HCT116 (cell line): ENCODE measurements at regions not wholly inside any gene's neighbourhood (a gene's known extent, or its start where the extent isn't known, plus 50 kb on each side); places are given as distances from the start of the nearest gene placed in this dataset.

ENCODE experiments used
- ATAC-seq: fragments of 200-7000 bp; cut with Tn5 transposase; 2 replicates; pipeline ENCODE4 v1.9.1; 2020; ENCODE audit warnings: mild to moderate bottlenecking, moderate library complexity
- BruUV-seq: library from RNA; stranded (reverse); fragments of 400-500 nt; replicated peaks from 2 replicates; lab custom pipeline; 2021; lab: Mats Ljungman, UMichigan
- CTCF ChIA-PET: fragments of 300-600 bp; sonication (Branson Sonifier 250); formaldehyde crosslinking; loops from one replicate; lab custom pipeline; 2021; ENCODE audit warnings: antibody characterized with exemption; lab: Charles Lee
- POLR2A ChIA-PET: fragments of 300-600, 350-600 bp; sonication (Branson Sonifier 250); formaldehyde crosslinking; loops from one replicate; lab custom pipeline; 2021; ENCODE audit warnings: antibody characterized with exemption; lab: Charles Lee
- RAD21 ChIA-PET, 2 experiments: fragments of 300-600 bp; sonication (Branson Sonifier 250); formaldehyde crosslinking; loops; one replicate each; lab custom pipeline; 2023; ENCODE audit warnings: low total read pairs in 2 of 2; ENCODE audit not compliant: uncharacterized antibody in 2 of 2, unreplicated experiment in 2 of 2, low non-redundant PET in 1 of 2; lab: Charles Lee
- DNase-seq: peaks from one replicate; pipeline ENCODE4 v3.0.0-alpha.2; 2010; ENCODE audit warnings: low read depth, low spot score
- H2AFZ ChIP-seq: fragments of 200-600 bp; shearing (Covaris generic), sonication (generic); 2 replicates; pipeline ENCODE4 v1.6.1; 2017; ENCODE audit warnings: low read depth, mixed run types, mixed read lengths, antibody characterized with exemption, low read length; ENCODE audit not compliant: poor library complexity, severe bottlenecking
- H3K27ac ChIP-seq: 2 replicates; pipeline ENCODE4 v1.5.1; 2012; ENCODE audit warnings: low read depth, low read length
- H3K27me3 ChIP-seq: fragments of 200-600 bp; sonication (generic); 2 replicates; pipeline ENCODE4 v1.6.1; 2016; ENCODE audit warnings: mixed run types, low read length, mixed read lengths; ENCODE audit not compliant: insufficient read depth
- H3K36me3 ChIP-seq, 2 experiments: fragments of 200-500 bp in 1 of 2; fragments of 200-600 bp in 1 of 2; sonication (Bioruptor generic) in 1 of 2; sonication (generic) in 1 of 2; 2 replicates each; pipeline versions ENCODE4 v1.5.1 to v1.6.1; 2014 to 2016; ENCODE audit warnings: low read length in 2 of 2, inconsistent platforms in 1 of 2, mixed read lengths in 1 of 2, mixed run types in 1 of 2; ENCODE audit not compliant: insufficient read depth in 2 of 2, control insufficient read depth in 1 of 2
- H3K4me1 ChIP-seq, 2 experiments: fragments of 200-600 bp in 1 of 2; sonication (generic) in 1 of 2; 2 replicates each; pipeline versions ENCODE4 v1.5.1 to v1.6.1; 2012 to 2017; ENCODE audit warnings: low read length in 2 of 2, inconsistent platforms in 1 of 2, mild to moderate bottlenecking in 1 of 2, mixed read lengths in 1 of 2, mixed run types in 1 of 2, moderate library complexity in 1 of 2; ENCODE audit not compliant: insufficient read depth in 2 of 2, control insufficient read depth in 1 of 2
- H3K4me2 ChIP-seq: fragments of 200-600 bp; sonication (generic); 2 replicates; pipeline ENCODE4 v1.6.1; 2017; ENCODE audit warnings: mixed run types, low read length, mixed read lengths
- H3K4me3 ChIP-seq, 2 experiments: fragments of 200-600 bp in 1 of 2; sonication (generic) in 1 of 2; replicated peaks in 1 of 2; 2 replicates each; pipeline ENCODE4 v1.5.1; 2011 to 2016; ENCODE audit warnings: low read length in 2 of 2, control low read depth in 1 of 2, low read depth in 1 of 2, mild to moderate bottlenecking in 1 of 2, mixed read lengths in 1 of 2, mixed run types in 1 of 2
- H3K79me2 ChIP-seq: fragments of 200-600 bp; sonication (generic); 2 replicates; pipeline ENCODE4 v1.6.1; 2017; ENCODE audit warnings: mild to moderate bottlenecking, mixed run types, low read length, moderate library complexity, mixed read lengths; ENCODE audit not compliant: insufficient read depth
- H3K9ac ChIP-seq: fragments of 200-600 bp; sonication (generic); 2 replicates; pipeline ENCODE4 v1.6.1; 2016; ENCODE audit warnings: low read length, mixed read lengths
- H3K9me2 ChIP-seq: fragments of 200-600 bp; sonication (generic), shearing (Covaris generic); 2 replicates; pipeline ENCODE4 v1.6.1; 2017; ENCODE audit warnings: mixed run types, mild to moderate bottlenecking, moderate library complexity; ENCODE audit not compliant: insufficient read depth
- H3K9me3 ChIP-seq, 2 experiments: fragments of 200-500 bp in 1 of 2; fragments of 200-600 bp in 1 of 2; sonication (Bioruptor generic) in 1 of 2; sonication (generic) in 1 of 2; 2 replicates each; pipeline ENCODE4 v1.6.1; 2014 to 2017; ENCODE audit warnings: low read length in 2 of 2, mixed read lengths in 2 of 2, inconsistent platforms in 1 of 2, low read depth in 1 of 2, mild to moderate bottlenecking in 1 of 2, mixed run types in 1 of 2, moderate library complexity in 1 of 2; ENCODE audit not compliant: control insufficient read depth in 1 of 2, insufficient read depth in 1 of 2
- H4K20me1 ChIP-seq: fragments of 200-600 bp; sonication (generic), shearing (Covaris generic); 2 replicates; pipeline ENCODE4 v1.6.1; 2017; ENCODE audit warnings: mixed run types, mild to moderate bottlenecking, moderate library complexity; ENCODE audit not compliant: insufficient read depth
- CEBPB ChIP-seq: IDR thresholded peaks from 2 replicates; pipeline ENCODE4 v1.6.1; 2012; ENCODE audit warnings: low read depth
- ELF1 ChIP-seq: IDR thresholded peaks from 2 replicates; pipeline ENCODE4 v1.6.1; 2012; ENCODE audit warnings: low read depth, borderline replicate concordance
- EZH2phosphoT487 ChIP-seq: fragments of 200-600 bp; IDR thresholded peaks from 2 replicates; pipeline ENCODE4 v1.6.1; 2018; ENCODE audit warnings: antibody characterized with exemption, borderline replicate concordance
- FOSL1 ChIP-seq: IDR thresholded peaks from 2 replicates; pipeline ENCODE4 v1.6.1; 2012; ENCODE audit warnings: low read depth
- JUND ChIP-seq: IDR thresholded peaks from 2 replicates; pipeline ENCODE4 v1.6.1; 2012
- POLR2AphosphoS5 ChIP-seq: IDR thresholded peaks from 2 replicates; pipeline ENCODE4 v1.6.1; 2011; ENCODE audit warnings: mild to moderate bottlenecking, low read depth, low read length, moderate library complexity
- SP1 ChIP-seq: IDR thresholded peaks from 2 replicates; pipeline ENCODE4 v1.6.1; 2012; ENCODE audit warnings: low read depth
- SRF ChIP-seq: IDR thresholded peaks from 2 replicates; pipeline ENCODE4 v1.6.1; 2012; ENCODE audit warnings: low read depth
- TCF7L2 ChIP-seq: IDR thresholded peaks from 2 replicates; pipeline ENCODE4 v1.7.0; 2011; ENCODE audit warnings: borderline replicate concordance, inconsistent platforms; ENCODE audit not compliant: insufficient read depth, insufficient read length; ENCODE audit errors: extremely low read depth
- YY1 ChIP-seq: IDR thresholded peaks from 2 replicates; pipeline ENCODE4 v1.6.1; 2011; ENCODE audit warnings: low read length, low read depth, moderate library complexity, mild to moderate bottlenecking; ENCODE audit not compliant: insufficient replicate concordance; ENCODE audit errors: extremely low read depth
- ZNF274 ChIP-seq: fragments of 200-500 bp; sonication (Bioruptor generic); IDR thresholded peaks from 2 replicates; pipeline ENCODE4 v1.6.1; 2014; ENCODE audit warnings: mild to moderate bottlenecking, low read depth, low read length, inconsistent platforms
- intact Hi-C: fragments of 100-400 bp; cut with micrococcal nuclease; formaldehyde crosslinking; loops from 2 replicates; pipeline ENCODE4 v1.10.0; 2022
- TF ChIP-seq, protein P1 (sequence below), 3 experiments: fragments of 200-600 bp in 1 of 3; sonication (generic) in 1 of 3; IDR thresholded peaks in 2 of 3; conservative IDR thresholded peaks in 1 of 3; 2 replicates each; pipeline ENCODE4 v1.5.1; 2012 to 2017; ENCODE audit warnings: low read depth in 2 of 3, low read length in 2 of 3, antibody characterized with exemption in 1 of 3, borderline replicate concordance in 1 of 3, control low read depth in 1 of 3, mild to moderate bottlenecking in 1 of 3, mixed read lengths in 1 of 3, mixed run types in 1 of 3, moderate library complexity in 1 of 3; ENCODE audit not compliant: insufficient read depth in 1 of 3
- TF ChIP-seq, protein P2 (sequence below): IDR thresholded peaks from 2 replicates; pipeline ENCODE4 v1.6.1; 2011; ENCODE audit warnings: mild to moderate bottlenecking, low read length, moderate library complexity; ENCODE audit not compliant: insufficient replicate concordance; ENCODE audit errors: extremely low read depth
- TF ChIP-seq, protein P3 (sequence below): IDR thresholded peaks from 2 replicates; pipeline ENCODE4 v1.6.1; 2012

- no peaks in the 10 kb centered on the region for H3K9me2 ChIP-seq
- H3K79me2 ChIP-seq, result no peaks in the 10 kb centered on the region
- no peak for DNase-seq
- no peak overlapping the region for H3K4me3 ChIP-seq
- no peaks in the 10 kb centered on the region for H3K4me1 ChIP-seq
- ChIA-PET POLR2A (no interaction called here), RAD21 (no interaction called here)
- H3K9ac ChIP-seq, result no peak overlapping the region
- H3K27me3 ChIP-seq, result 0 out of 2 replicates have a peak, but pooled peaks cover 4% of the 10 kb centered on the region
- no TSS peak for BruUV-seq
- no peak overlapping the region for H3K27ac ChIP-seq
- no peaks in the 10 kb centered on the region for H3K36me3 ChIP-seq
- TF ChIP-seq, protein P1, sequence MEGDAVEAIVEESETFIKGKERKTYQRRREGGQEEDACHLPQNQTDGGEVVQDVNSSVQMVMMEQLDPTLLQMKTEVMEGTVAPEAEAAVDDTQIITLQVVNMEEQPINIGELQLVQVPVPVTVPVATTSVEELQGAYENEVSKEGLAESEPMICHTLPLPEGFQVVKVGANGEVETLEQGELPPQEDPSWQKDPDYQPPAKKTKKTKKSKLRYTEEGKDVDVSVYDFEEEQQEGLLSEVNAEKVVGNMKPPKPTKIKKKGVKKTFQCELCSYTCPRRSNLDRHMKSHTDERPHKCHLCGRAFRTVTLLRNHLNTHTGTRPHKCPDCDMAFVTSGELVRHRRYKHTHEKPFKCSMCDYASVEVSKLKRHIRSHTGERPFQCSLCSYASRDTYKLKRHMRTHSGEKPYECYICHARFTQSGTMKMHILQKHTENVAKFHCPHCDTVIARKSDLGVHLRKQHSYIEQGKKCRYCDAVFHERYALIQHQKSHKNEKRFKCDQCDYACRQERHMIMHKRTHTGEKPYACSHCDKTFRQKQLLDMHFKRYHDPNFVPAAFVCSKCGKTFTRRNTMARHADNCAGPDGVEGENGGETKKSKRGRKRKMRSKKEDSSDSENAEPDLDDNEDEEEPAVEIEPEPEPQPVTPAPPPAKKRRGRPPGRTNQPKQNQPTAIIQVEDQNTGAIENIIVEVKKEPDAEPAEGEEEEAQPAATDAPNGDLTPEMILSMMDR (IDR thresholded peaks at IDR 0.05 in 2 of 3, conservative IDR thresholded peaks at IDR 0.05 in 1 of 3; ENCODE audit: borderline replicate concordance in 1 of 3, insufficient read depth in 1 of 3, low read depth in 2 of 3, low read length in 2 of 3), result peak in 2 of 3 experiments; percentile 19 to 20; a peak in 1 of 6 replicates
- TF ChIP-seq JUND, result no peak
- TF ChIP-seq, protein P2, sequence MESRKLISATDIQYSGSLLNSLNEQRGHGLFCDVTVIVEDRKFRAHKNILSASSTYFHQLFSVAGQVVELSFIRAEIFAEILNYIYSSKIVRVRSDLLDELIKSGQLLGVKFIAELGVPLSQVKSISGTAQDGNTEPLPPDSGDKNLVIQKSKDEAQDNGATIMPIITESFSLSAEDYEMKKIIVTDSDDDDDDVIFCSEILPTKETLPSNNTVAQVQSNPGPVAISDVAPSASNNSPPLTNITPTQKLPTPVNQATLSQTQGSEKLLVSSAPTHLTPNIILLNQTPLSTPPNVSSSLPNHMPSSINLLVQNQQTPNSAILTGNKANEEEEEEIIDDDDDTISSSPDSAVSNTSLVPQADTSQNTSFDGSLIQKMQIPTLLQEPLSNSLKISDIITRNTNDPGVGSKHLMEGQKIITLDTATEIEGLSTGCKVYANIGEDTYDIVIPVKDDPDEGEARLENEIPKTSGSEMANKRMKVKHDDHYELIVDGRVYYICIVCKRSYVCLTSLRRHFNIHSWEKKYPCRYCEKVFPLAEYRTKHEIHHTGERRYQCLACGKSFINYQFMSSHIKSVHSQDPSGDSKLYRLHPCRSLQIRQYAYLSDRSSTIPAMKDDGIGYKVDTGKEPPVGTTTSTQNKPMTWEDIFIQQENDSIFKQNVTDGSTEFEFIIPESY, result no peak
- TF ChIP-seq, all 23 proteins: peak for 1
- ATAC-seq, result no peak; the same call in 1 of the 2 replicates
- CTCF ChIA-PET, result no interaction called here
- Histone ChIP-seq H2AFZ (no peak overlapping the region), H3K4me2 (no peak overlapping the region), H4K20me1 (no peaks in the 10 kb centered on the region), H3K9me3 (no peaks in the 10 kb centered on the region)
- intact Hi-C loops, result no loop called here
These were observed 212.2 kb downstream of the ZNF621 start for GRCh38 chr3:40736943-40737342.

- BruUV-seq, result no TSS peak
- ChIA-PET POLR2A (no interaction called here), RAD21 (no interaction called here), CTCF (no interaction called here)
- 0 out of 2 replicates have a peak, but pooled peaks cover 4% of the 10 kb centered on the region for H3K27me3 ChIP-seq
- DNase-seq (no peak), ATAC-seq (no peak)
- no peak overlapping the region for H2AFZ ChIP-seq
- no peak overlapping the region for H3K27ac ChIP-seq
- intact Hi-C loops, result no loop called here
- H3K9me2 ChIP-seq, result no peaks in the 10 kb centered on the region
- H3K36me3 ChIP-seq, result no peaks in the 10 kb centered on the region
- no peaks in the 10 kb centered on the region for H4K20me1 ChIP-seq
- H3K4me2 ChIP-seq, result no peak overlapping the region
- no peak overlapping the region for H3K9ac ChIP-seq
- H3K4me1 ChIP-seq, result no peaks in the 10 kb centered on the region
- no peaks in the 10 kb centered on the region for H3K79me2 ChIP-seq
- no peaks in the 10 kb centered on the region for H3K9me3 ChIP-seq
- no peak overlapping the region for H3K4me3 ChIP-seq
- TF ChIP-seq ZNF274 (no peak), YY1 (no peak), TCF7L2 (no peak), SP1 (no peak), ELF1 (no peak), JUND (no peak), FOSL1 (no peak), EZH2phosphoT487 (no peak), CEBPB (no peak), SRF (no peak), POLR2AphosphoS5 (no peak)
- TF ChIP-seq, protein P3, sequence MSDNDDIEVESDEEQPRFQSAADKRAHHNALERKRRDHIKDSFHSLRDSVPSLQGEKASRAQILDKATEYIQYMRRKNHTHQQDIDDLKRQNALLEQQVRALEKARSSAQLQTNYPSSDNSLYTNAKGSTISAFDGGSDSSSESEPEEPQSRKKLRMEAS, result no peak
- TF ChIP-seq, protein P2, result no peak
These were observed 212.6 kb downstream of the ZNF621 start for GRCh38 chr3:40737343-40737742.
